ENCODE measurements at regions not wholly inside any gene's neighbourhood (a gene's known extent, or its start where the extent isn't known, plus 50 kb on each side); places are given as distances from the start of the nearest gene placed in this dataset.

GRCh38 chr7:15043931-15044330 is 141.4 kb upstream of the DGKB start:
- Histone ChIP-seq H2AFZ (ENCODE audit: low read length) (no peak overlapping the region), H2AK5ac (ENCODE audit: insufficient read length, low read length) (no peak overlapping the region), H3K4ac (ENCODE audit: low read depth, low read length) (no peak overlapping the region), H3K18ac (ENCODE audit: insufficient read length, low read depth, low read length) (no peak overlapping the region), H2BK5ac (ENCODE audit: insufficient read length, low read length) (no peak overlapping the region), H2BK12ac (ENCODE audit: insufficient read length, low read depth, low read length) (no peak overlapping the region), H3K9ac (ENCODE audit: extremely low read depth, insufficient read length, low read length) (no peak overlapping the region), H3K14ac (ENCODE audit: insufficient read depth, low read length) (no peak overlapping the region), H3K23ac (ENCODE audit: insufficient read length, low read depth, low read length) (no peak overlapping the region), H4K5ac (ENCODE audit: insufficient read length, low read depth, low read length) (no peak overlapping the region), H3K27me3 (ENCODE audit: insufficient read depth, low read length) (no peaks in the 10 kb centered on the region), H3K4me1 (ENCODE audit: insufficient read depth, low read length) (no peaks in the 10 kb centered on the region), H4K20me1 (ENCODE audit: control insufficient read depth, insufficient read depth, insufficient read length) (no peaks in the 10 kb centered on the region), H2BK120ac (ENCODE audit: low read depth, low read length, poor library complexity, severe bottlenecking) (no peak overlapping the region), H3K4me2 (ENCODE audit: insufficient read depth, insufficient read length, low read length) (no peak overlapping the region), H3K27ac (ENCODE audit: insufficient read length, low read depth, low read length) (no peak overlapping the region), H3K79me1 (ENCODE audit: insufficient read depth, low read depth, low read length, poor library complexity, severe bottlenecking) (no peaks in the 10 kb centered on the region), H3K9me3 (ENCODE audit: control insufficient read depth, low read depth, low read length) (no peaks in the 10 kb centered on the region), H4K91ac (ENCODE audit: insufficient read length, low read depth, low read length) (no peak overlapping the region), H3T11ph (ENCODE audit: low read length) (no peak overlapping the region), H2BK20ac (ENCODE audit: low read depth, low read length, poor library complexity, severe bottlenecking) (no peak overlapping the region), H2BK15ac (ENCODE audit: low read depth, low read length) (no peak overlapping the region), H3K56ac (ENCODE audit: insufficient read length, low read depth, low read length) (no peak overlapping the region), H3K79me2 (ENCODE audit: insufficient read depth, low read length) (no peaks in the 10 kb centered on the region), H3K23me2 (ENCODE audit: insufficient read length, low read depth, low read length, poor library complexity, severe bottlenecking) (no peaks in the 10 kb centered on the region), H4K8ac (replicated peaks; ENCODE audit: insufficient read length, low read depth, low read length) (no peak overlapping the region)
- Mint-ChIP-seq H3K9me3 (no peaks in the 10 kb centered on the region), H3K27ac (no peak overlapping the region), H3K27me3 (ENCODE audit: low read depth) (no peaks in the 10 kb centered on the region), H3K4me3 (no peak overlapping the region), H3K4me1 (no peaks in the 10 kb centered on the region), H3K36me3 (ENCODE audit: insufficient read depth in 1 of 3, low read depth in 3 of 3) (no peaks in the 10 kb centered on the region)
- no CpG with 5 or more reads among the region's 6 CpGs for WGBS (ENCODE audit: extremely low coverage, insufficient read length, low lambda C conversion rate)
- no peak for TF ChIP-seq CTCF (conservative IDR thresholded peaks at IDR 0.05)
- DNase-seq: no peak

Data from H9 (cell line).